WI38 (cell line): ENCODE measurements at regions not wholly inside any gene's neighbourhood (a gene's known extent, or its start where the extent isn't known, plus 50 kb on each side); places are given as distances from the start of the nearest gene placed in this dataset.

Experiments
- H3K4me3 ChIP-seq: 2 replicates; pipeline ENCODE4 v1.5.1; 2011; ENCODE audit warnings: low read depth, mild to moderate bottlenecking, control low read depth, low read length
- TF ChIP-seq, protein P1 (sequence below): IDR thresholded peaks from 2 replicates; pipeline ENCODE4 v1.5.1; 2012; ENCODE audit warnings: low read depth, mild to moderate bottlenecking, control low read depth, low read length

DNA sequence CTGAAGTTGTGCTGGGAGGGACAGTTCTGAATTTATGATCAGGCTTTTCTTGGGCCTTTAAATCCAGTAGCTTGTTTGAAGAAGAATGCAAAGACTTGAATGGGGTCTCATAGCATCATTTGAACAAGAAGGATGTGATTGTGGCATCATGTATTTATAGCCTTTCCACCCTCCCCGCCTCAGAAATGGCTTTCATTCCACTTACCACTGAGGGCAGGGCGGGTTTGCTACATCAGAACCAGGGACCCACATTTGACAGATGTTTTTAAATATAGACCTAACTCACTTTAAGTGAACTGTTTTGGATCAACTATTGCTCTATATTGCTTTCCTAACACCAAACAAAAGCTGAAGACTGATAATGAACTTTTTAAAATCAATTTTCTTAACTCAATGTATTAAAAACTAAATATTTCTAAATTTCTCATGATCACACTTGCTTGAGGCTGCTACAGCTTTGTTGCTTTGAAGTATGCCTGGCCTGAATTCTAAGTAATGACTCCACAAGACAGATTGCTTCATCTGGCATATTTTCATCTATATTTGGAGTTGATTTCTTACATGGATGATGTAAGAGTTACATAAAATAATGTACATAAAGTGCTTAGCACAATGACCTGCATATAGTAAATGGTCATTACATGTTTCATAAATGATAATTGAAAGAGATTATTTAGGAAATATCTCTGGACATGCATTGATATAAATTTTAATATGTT, 1552.9 kb upstream of the SLC39A10 start:
- TF ChIP-seq, protein P1, sequence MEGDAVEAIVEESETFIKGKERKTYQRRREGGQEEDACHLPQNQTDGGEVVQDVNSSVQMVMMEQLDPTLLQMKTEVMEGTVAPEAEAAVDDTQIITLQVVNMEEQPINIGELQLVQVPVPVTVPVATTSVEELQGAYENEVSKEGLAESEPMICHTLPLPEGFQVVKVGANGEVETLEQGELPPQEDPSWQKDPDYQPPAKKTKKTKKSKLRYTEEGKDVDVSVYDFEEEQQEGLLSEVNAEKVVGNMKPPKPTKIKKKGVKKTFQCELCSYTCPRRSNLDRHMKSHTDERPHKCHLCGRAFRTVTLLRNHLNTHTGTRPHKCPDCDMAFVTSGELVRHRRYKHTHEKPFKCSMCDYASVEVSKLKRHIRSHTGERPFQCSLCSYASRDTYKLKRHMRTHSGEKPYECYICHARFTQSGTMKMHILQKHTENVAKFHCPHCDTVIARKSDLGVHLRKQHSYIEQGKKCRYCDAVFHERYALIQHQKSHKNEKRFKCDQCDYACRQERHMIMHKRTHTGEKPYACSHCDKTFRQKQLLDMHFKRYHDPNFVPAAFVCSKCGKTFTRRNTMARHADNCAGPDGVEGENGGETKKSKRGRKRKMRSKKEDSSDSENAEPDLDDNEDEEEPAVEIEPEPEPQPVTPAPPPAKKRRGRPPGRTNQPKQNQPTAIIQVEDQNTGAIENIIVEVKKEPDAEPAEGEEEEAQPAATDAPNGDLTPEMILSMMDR = no peak

DNA sequence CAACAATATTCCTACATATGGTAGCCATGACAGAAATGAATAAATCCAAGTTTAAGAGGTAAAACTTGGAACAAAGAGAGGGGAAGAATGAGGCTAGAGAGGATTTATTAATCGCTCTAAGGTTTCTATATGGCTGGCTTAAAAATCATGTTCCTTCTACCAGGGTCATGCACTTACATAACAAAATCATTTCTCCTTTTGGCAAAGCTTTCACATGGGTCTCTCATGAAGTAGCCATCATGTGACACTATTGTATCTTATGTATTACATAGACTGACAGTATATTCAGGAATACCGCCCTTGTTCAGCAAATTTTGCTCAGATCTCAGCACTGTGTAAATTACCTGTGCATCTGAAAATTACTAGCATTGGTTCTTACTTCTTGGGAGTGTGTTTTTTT, 1554.5 kb upstream of the SLC39A10 start:
- H3K4me3 ChIP-seq = no peak overlapping the region
- TF ChIP-seq, protein P1 = no peak

More for the DNA sequence above, 1552.9 kb upstream of the SLC39A10 start:
- no peak overlapping the region for H3K4me3 ChIP-seq

DNA sequence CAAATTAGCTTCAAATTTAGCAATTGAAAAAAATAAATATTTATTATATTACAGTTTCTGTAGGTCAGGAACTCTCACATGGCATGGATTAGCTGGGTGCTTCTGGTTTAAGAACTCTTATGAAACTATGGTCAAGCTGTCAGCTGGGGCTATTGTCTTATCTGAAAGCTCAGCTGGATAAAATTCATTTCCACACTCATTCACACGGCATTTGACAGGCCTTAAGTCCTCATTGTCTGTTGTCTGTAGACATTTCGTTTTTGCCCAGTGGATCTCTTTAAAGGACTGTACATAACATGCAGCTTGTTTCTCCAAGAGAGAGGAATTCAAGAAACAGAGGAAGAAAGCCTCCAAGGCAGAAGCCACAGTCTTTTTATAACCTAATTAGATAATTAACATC, 1556.8 kb upstream of the SLC39A10 start:
- TF ChIP-seq, protein P1 = no peak
- no peak overlapping the region for H3K4me3 ChIP-seq

DNA sequence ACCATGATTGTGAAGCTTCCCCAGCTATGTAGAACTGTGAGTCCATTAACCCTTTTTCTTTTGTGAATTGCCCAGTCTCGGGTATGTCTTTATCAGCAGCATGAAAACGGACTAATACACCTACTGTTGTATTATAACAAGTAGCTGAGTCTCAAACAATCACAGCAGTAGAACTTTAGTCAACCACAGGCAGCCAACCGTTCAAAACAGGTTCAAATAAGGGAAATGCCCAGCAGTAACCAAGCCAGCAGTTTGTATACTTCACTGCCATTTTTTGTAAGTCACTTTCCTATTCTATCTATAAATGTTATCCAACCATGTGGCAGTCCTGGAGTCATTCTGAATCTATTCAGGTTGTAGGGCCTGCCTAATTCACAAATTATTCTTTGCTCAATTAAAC, 1560.6 kb upstream of the SLC39A10 start:
- H3K4me3 ChIP-seq = no peak overlapping the region

DNA sequence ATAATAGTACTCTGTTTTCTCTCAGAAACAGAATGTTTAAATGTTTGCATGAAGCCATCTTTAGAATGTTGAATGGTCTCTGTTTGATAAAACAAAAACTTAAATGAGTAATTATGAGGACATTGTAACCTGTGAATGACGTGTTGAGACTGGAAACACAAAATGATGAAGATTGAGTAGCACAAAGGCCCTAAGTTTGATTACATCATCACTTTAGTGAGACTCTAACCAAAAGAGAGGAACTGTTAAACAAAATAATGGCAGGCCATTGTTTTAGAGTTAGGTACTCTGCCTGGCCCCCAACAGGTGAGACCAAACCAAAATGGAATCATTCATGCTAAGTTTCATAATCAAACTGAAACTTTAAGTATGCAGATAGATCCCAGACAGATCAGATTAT, 1561.7 kb upstream of the SLC39A10 start:
- TF ChIP-seq, protein P1 = no peak
- no peak overlapping the region for H3K4me3 ChIP-seq

More for the DNA sequence above, 1560.6 kb upstream of the SLC39A10 start:
- TF ChIP-seq, protein P1 = no peak

DNA sequence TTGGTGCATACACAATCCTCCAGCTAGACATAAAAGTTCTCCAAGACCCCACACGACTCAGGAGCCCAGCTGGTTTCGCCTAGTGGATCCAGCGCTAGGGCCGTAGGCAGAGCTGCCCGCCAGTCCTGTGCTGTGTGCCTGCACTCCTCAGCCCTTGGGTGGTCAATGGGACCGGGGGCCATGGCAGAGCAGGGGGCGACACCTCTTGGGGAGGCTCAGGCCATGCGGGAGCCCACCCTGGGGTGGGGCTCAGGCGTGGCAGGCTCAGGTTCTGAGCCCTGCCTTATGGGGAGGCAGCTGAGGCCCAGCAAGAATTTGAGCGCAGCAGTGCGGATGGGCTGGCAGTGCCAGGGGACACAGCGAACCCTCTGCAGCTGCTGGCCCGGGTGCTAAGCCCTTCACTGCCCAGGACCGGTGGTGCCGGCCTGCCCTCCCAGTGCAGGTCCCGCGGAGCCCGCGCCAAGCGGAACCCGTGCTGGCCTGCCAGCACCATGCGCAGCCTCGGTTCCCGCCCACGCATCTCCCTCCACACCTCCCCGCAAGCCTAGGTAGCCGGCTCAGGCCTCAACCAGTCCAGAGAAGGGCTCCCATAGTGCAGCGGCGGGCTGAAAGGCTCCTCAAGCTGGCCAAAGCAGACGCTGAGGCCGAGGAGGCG, 1566.6 kb upstream of the SLC39A10 start:
- TF ChIP-seq, protein P1 = no peak
- no peak overlapping the region for H3K4me3 ChIP-seq
